NCI-H526 (cell line): ENCODE measurements at regions not wholly inside any gene's neighbourhood (a gene's known extent, or its start where the extent isn't known, plus 50 kb on each side); places are given as distances from the start of the nearest gene placed in this dataset.
"Not testable (repeated sequence)": the region's sequence is repeated elsewhere in the genome, so short reads cannot be mapped to it uniquely, and the experiment has no call there.

Source experiments
- DNase-seq, 2 experiments: peaks; one replicate each; lab custom pipeline; 2025; lab: John Stamatoyannopoulos, UW

GRCh38 chr12:54799966-54800365 lies 54.4 kb upstream of the MUCL1 start:
- not testable (repeated sequence) for DNase-seq

GRCh38 chr12:54798651-54799050 lies 55.7 kb upstream of the MUCL1 start:
- DNase-seq = no peak

DNA sequence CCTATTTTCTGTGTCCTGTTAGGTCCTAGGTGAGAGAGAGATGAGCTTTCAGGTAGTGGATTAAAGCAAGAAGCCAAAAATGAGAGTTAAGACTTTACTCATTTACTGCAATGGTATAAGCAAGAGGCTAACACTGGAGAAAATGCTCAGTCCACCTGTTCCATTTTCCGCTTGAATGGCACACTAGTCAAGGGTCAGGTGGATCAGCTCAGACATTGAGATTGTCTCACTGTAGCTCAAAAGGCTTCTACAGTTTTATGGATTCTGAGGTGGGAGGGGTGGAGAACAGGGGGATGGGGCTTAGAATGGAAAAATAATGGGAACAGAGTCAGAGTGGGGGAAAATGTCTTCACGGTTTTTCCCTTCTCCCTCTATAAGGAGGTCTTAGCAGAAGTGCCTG lies 57.3 kb upstream of the MUCL1 start:
- no peak for DNase-seq

DNA sequence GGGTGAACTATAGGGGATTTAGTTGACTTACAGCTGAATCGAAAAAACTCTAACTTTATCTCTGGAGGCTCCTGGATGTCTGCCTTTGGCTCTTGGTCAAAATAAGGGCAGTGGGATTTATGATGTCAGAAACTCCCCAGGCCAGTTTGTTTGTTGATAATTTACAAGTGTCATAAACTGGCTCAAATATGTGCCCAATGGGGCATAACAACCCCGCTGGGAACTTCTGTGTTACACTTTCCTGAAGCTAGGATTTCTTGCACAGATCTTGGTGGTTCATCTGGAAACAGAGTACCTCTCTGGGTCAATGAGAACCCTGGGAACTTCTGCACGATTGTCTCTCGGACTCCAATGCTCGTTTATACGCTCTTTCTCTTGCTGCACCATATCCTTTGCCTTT lies 58.7 kb upstream of the MUCL1 start:
- no peak for DNase-seq

DNA sequence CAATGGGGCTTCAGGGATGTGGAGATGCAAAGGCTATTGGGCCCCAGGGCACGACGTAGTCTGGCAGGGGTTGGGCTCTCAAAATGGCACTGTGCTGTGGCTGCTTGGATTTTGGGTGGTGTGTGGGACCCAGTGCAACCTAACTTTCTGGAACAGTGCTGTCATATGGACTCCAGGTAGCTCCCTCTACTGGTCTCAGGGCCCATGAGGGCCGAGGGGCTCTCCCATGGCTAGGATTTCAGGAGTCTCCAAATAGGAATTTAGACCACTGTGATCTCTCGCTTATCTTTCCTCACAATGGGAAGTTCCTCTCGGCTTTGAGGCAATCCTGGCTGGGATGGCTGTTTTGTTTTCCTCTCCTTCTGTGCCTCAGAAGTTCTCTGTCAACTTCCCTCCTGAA lies 68.2 kb upstream of the MUCL1 start:
- DNase-seq = no peak

DNA sequence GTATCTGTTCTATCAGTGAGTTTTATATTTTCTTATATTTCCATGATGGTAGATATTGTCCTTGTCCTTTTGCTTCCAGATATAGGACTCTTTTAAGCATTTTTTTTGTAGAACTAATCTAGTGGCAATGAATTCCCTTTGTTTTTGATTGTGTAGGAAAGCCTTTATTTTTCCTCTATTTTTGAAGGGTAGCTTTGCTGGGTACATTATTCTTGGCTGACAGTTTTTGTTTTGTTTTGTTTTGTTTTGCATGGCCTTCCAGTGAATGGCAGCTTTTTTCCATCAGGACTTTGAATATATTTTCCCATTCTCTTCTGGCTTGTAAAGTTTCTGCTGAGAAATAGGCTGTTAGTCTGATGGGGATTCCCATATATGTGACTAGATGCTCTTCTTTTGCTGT lies 70.2 kb upstream of the MUCL1 start:
- no peak for DNase-seq

- not testable (repeated sequence) for DNase-seq
Measured at GRCh38 chr12:54777031-54777430, 77.3 kb upstream of the MUCL1 start.

- no peak for DNase-seq
Measured at GRCh38 chr12:54773593-54773992, 80.7 kb upstream of the MUCL1 start.

DNA sequence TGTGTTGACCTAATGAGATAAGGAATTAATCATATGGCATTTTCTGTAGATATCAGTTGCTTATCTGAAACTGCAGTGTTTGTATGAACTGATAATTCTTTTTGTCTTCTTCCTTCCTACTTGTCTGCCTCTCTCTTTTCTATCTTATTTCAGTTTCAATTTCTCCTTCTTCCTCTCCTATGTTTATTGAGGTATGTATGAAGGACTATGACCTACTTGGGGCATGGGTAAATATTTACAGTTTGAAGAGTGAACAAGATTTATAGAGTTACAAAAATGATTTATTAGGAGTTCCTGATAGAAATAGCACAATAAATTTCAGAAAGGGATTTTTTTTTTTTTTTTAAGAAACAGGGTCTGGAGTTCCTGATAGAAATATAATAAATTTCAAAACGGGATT lies 88.7 kb upstream of the MUCL1 start:
- no peak for DNase-seq

- peak in 1 of 2 experiments; percentile 2 for DNase-seq
Measured at GRCh38 chr12:54762390-54762789, 91.9 kb upstream of the MUCL1 start.

GRCh38 chr12:54759751-54760150 lies 94.6 kb upstream of the MUCL1 start:
- peak in 1 of 2 experiments; percentile 47 for DNase-seq

- DNase-seq = no peak
Measured at GRCh38 chr12:54751493-54751892, 102.8 kb upstream of the MUCL1 start.

DNA sequence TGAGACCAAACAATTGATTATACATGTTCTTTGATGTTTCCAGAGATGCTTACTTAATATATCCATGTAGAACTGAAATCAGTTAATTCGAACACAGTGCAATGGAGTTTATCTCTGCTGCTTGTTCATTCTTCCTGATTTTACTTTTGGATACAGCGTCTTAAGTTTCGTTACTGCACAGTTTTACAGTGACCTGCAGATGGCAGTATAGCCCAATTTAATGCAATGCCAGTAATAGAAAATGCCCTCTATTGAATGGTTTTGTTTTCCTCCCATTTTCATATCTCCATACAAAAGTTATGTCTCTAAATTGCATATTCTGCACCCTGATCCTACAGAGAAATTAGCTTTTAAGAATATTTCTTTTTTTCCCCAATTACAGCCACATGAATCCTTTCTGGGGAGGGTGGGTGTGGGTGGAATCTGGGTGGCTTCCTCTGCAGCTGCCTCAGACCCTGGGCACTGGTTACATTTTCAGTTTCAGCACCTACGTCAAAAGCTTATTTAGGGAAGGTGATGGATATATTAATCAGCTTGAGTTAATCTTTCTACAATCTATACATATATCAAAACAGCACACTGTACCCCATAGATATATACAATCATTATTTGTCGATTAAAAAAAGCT lies 101.1 kb upstream of the DCD start:
- peak; percentile 31 to 58 for DNase-seq

- DNase-seq = no peak
Measured at GRCh38 chr12:54744590-54744989, 96.4 kb upstream of the DCD start.

- DNase-seq = no peak
Measured at GRCh38 chr12:54740882-54741281, 92.7 kb upstream of the DCD start.

DNA sequence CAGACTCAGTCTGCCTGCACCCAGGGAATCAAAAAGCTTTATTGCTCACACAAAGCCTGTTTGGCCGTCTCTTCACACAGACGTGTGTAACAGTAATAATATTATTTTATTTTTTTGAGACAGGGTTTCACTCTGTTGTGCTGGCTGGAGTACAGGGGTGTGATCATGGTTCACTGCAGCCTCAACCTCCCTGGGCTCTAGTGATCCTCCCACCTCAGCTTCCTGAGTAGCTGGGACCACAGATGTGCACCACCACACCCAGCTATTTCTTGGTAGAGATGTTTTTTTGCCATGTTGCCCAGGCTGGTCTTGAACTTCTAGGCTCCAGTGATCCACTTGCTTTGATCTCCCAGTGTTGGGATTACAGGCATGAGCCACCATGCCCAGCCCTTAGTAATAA lies 88.4 kb upstream of the DCD start:
- no peak for DNase-seq

GRCh38 chr12:54734196-54734950 lies 86.2 kb upstream of the DCD start:
- DNase-seq = no peak

DNA sequence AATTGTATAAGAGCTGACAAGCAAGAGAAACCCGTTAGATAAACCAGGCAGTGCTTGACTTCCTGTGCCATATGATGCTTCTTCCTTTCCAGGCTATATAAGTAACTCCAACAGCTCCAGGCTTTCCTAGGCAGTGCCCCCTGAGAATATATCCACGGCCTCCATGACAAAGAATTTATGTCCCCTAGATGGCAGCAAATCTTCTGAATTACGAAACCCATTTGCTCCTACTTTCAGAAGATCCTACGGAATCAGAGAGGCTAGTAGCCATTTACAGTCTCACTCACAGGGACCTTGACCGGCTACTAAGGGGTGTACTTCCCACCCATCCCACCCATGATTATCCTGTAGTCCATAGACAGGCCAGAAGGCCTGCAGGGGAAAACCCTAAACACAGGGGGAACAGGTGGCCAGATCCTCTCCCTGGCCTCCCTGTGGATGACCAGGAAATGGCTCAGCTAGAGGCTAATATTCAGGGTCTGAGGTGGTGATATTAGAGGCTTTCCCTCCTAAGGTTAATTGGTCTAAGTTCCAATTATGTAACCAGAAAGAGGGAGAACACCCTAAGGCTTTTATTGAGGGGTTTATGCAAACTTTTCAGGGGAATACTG lies 77.2 kb upstream of the DCD start:
- peak in 1 of 2 experiments; percentile 20 for DNase-seq

DNA sequence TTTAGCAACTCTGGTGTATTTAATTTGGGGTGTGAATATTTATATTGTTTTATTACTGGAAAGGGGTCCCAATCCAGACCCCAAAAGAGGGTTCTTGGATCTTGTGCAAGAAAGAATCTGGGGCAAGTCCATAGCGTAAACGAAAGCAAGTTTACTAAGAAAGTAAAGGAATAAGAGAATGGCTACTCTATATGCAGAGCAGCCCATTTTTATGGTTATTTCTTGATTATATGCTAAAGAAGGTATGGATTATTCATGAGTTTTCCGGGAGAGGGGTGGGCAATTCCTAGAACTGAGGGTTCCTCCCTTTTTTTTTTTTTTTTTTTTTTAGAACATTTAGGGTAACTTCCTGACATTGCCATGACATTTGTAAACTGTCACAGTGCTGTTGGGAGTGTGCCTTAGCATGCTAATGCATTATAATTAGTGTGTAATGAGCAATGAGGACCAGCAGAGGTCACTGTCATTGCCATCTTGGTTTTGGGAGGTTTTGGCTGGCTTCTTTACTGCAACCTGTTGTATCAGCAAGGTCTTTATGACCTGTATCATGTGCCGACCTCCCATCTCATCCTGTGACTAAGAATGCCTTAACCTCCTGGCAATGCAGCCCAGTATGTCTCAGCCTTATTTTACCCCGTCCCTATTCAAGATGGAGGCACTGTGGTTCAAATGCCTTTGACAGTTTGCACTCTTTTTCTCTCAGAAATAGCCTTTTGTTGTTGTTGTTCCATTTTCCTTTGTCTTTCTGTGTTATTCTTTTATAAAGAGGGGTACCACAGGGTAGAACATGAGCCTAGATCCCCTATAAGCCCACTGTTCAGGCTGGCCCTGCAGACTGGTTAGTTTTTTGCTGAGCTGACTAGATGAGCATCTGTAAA lies 75.5 kb upstream of the DCD start:
- peak in 1 of 2 experiments; percentile 30 for DNase-seq

- no peak for DNase-seq
Measured at GRCh38 chr12:54721312-54721711, 73.1 kb upstream of the DCD start.

DNA sequence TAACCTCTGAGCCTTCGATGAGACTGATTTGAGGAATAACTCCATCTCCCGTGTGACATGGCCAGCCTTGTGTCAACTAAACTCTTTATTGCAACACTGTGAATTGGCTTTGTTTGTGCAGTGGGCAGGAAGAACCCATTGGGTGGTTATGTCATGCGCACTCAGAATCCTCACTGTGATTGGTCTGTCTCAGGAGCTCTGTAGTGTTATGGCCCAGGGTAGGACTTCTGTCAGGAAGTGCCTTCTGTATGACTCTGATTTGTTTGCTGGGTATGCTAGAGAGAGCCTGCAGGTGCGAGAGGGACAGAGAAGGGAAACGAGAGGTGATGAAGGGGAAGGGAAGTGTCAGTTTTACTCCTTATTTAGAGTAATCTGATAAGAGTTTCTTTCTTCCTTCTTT lies 71.5 kb upstream of the DCD start:
- no peak for DNase-seq

GRCh38 chr12:54716261-54716660 lies 68.1 kb upstream of the DCD start:
- peak; percentile 9 to 32 for DNase-seq
